GM12878 (cell line): ENCODE measurements at regions not wholly inside any gene's neighbourhood (a gene's known extent, or its start where the extent isn't known, plus 50 kb on each side); places are given as distances from the start of the nearest gene placed in this dataset.
A peak's percentile ranks its signal among the peaks of the same experiment; 100 is the strongest.

ENCODE experiments used
- ATAC-seq: fragments of 200-7000 bp; cut with Tn5 transposase; 3 replicates; pipeline ENCODE4 v1.9.1; 2020; ENCODE audit warnings: mild to moderate bottlenecking, moderate library complexity
- BruUV-seq: library from RNA; stranded (reverse); fragments of 400-500 nt; replicated peaks from 2 replicates; lab custom pipeline; 2021; lab: Mats Ljungman, UMichigan
- CTCF ChIA-PET: fragments of 300-600 bp; sonication (Branson Sonifier 250); formaldehyde crosslinking; extraction: SDS; loops from one replicate; lab custom pipeline; 2021; ENCODE audit warnings: inconsistent platforms; lab: Yijun Ruan, JAX
- POLR2A ChIA-PET: fragments of 350-600 bp; formaldehyde crosslinking; extraction: SDS; loops from one replicate; lab custom pipeline; 2021; ENCODE audit warnings: inconsistent platforms; lab: Charles Lee
- RAD21 ChIA-PET: fragments of 300-600 bp; sonication (Branson Sonifier 250); formaldehyde crosslinking; loops from one replicate; lab custom pipeline; 2023; ENCODE audit warnings: antibody characterized with exemption; ENCODE audit not compliant: unreplicated experiment; lab: Charles Lee
- SMC1A ChIA-PET: fragments of 300-600 bp; sonication (Branson Sonifier 250); formaldehyde crosslinking; loops from one replicate; lab custom pipeline; 2023; ENCODE audit not compliant: unreplicated experiment, uncharacterized antibody; lab: Charles Lee
- DNase-seq: peaks from one replicate; pipeline ENCODE4 v3.0.0-alpha.2; 2011; ENCODE audit warnings: low read depth, low spot score
- FAIRE-seq: peaks from 3 replicates; lab custom pipeline; 2011; peaks lifted over from hg19 to GRCh38; lab: Jason Lieb, UNC
- H2AFZ ChIP-seq: 2 replicates; pipeline ENCODE4 v1.6.0; 2011; ENCODE audit warnings: low read depth, low read length, control low read depth; ENCODE audit not compliant: control insufficient read depth
- H3K27ac ChIP-seq: 2 replicates; pipeline ENCODE4 v1.5.1; 2011; ENCODE audit warnings: control low read depth; ENCODE audit not compliant: control insufficient read depth, insufficient read depth
- H3K27me3 ChIP-seq, 2 experiments: replicated peaks in 1 of 2; 2 replicates each; pipeline versions ENCODE4 v1.6.0 to v1.6.1; 2011; ENCODE audit warnings: low read length in 1 of 2; ENCODE audit not compliant: control insufficient read depth in 2 of 2, insufficient read depth in 2 of 2
- H3K36me3 ChIP-seq, 2 experiments: 2 replicates each; pipeline ENCODE4 v1.5.1; 2011; ENCODE audit warnings: low read length in 1 of 2; ENCODE audit not compliant: control insufficient read depth in 2 of 2, insufficient read depth in 2 of 2
- H3K4me1 ChIP-seq: 2 replicates; pipeline ENCODE4 v1.6.1; 2011; ENCODE audit warnings: mild to moderate bottlenecking, low read length, moderate library complexity, mixed read lengths; ENCODE audit not compliant: control insufficient read depth, insufficient read depth
- H3K4me2 ChIP-seq: 2 replicates; pipeline ENCODE4 v1.6.0; 2011; ENCODE audit warnings: control low read depth; ENCODE audit not compliant: control insufficient read depth, insufficient read depth
- H3K4me3 ChIP-seq: fragments of 200-600 bp; sonication (generic); 2 replicates; pipeline ENCODE4 v1.5.1; 2016
- H3K79me2 ChIP-seq: 2 replicates; pipeline ENCODE4 v1.6.0; 2011; ENCODE audit warnings: low read length; ENCODE audit not compliant: control insufficient read depth, insufficient read depth
- H3K9ac ChIP-seq: 2 replicates; pipeline ENCODE4 v1.8.0; 2011; ENCODE audit warnings: low read length, control low read depth, mixed read lengths; ENCODE audit not compliant: control insufficient read depth, insufficient read depth
- H3K9me3 ChIP-seq: replicated peaks from 3 replicates; pipeline ENCODE4 v1.5.1; 2011; ENCODE audit warnings: mild to moderate bottlenecking, low read length; ENCODE audit not compliant: control insufficient read depth, insufficient read depth
- H4K20me1 ChIP-seq: 2 replicates; pipeline ENCODE4 v1.6.0; 2011; ENCODE audit not compliant: control insufficient read depth, insufficient read depth
- JUND ChIP-seq: IDR thresholded peaks from 2 replicates; pipeline ENCODE4 v1.6.1; 2012; ENCODE audit warnings: low read depth, mild to moderate bottlenecking, low read length, improper control_type of control experiment, moderate library complexity
- KAT2A ChIP-seq: conservative IDR thresholded peaks from 2 replicates; pipeline ENCODE4 v1.6.1; 2011; ENCODE audit warnings: low read depth, low read length; ENCODE audit not compliant: control insufficient read depth
- NFYA ChIP-seq: IDR thresholded peaks from 2 replicates; pipeline ENCODE4 v1.6.1; 2011; ENCODE audit warnings: low read depth, mild to moderate bottlenecking, low read length, improper control_type of control experiment, borderline replicate concordance
- NR2C2 ChIP-seq: IDR thresholded peaks from 2 replicates; pipeline ENCODE4 v1.6.1; 2011; ENCODE audit warnings: borderline replicate concordance, low read depth; ENCODE audit not compliant: control insufficient read depth, insufficient read length
- ZNF217 ChIP-seq: fragments of 450-650 bp; IDR thresholded peaks from 2 replicates; pipeline ENCODE4 v1.6.1; 2017; ENCODE audit warnings: antibody characterized with exemption, mild to moderate bottlenecking
- WGBS: methylation state at CpG from one replicate; pipeline ENCODE4 v1.1.6; 2016; ENCODE audit warnings: low lambda C conversion rate; ENCODE audit not compliant: insufficient replicate concordance, insufficient coverage; ENCODE audit errors: missing lambda C conversion rate; 5-methylcytosine and 5-hydroxymethylcytosine counted together
- in situ Hi-C: fragments of 300-500 bp; cut with MboI; formaldehyde crosslinking; loops from 9 replicates; pipeline ENCODE4 v1.14.3; 2018; ENCODE audit warnings: mixed read lengths
- intact Hi-C: fragments of 100-400 bp; cut with micrococcal nuclease; formaldehyde crosslinking; loops from one replicate; pipeline ENCODE4 v1.14.2; 2022; ENCODE audit not compliant: unreplicated experiment
- TF ChIP-seq, protein P1 (sequence below): IDR thresholded peaks from 2 replicates; pipeline ENCODE4 v1.6.1; 2011; ENCODE audit warnings: low read depth, low read length, improper control_type of control experiment, borderline replicate concordance
- TF ChIP-seq, protein P2 (sequence below): fragments of 450-650 bp; IDR thresholded peaks from 2 replicates; pipeline ENCODE4 v1.6.1; 2017; ENCODE audit warnings: mild to moderate bottlenecking, moderate library complexity
- TF ChIP-seq, protein P3 (sequence below): fragments of 450-650 bp; IDR thresholded peaks from 2 replicates; pipeline ENCODE4 v1.6.1; 2017; ENCODE audit warnings: mild to moderate bottlenecking

DNA sequence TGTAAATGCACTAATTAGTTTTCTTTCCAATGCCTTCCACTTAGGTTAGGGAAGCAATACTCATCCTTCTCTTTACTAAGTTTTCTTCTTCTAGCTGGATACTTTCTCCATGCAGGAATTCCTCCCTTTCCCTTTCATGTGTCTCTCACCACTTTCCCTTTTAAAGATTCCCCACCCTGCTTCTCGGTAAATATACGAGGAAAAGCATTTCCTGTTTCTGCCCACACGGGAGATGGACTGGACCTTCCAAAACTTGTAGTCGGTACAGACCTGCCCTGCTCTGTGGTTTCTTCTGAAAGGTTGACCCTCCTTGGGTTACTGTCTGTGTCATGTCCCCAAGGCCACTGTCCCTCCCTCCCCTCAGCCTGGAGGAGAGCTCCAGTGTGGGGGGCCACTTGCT is 58.9 kb upstream of the LYZL2 start:
- SMC1A ChIA-PET: interaction anchor here (0.6 to 5.3 kb wide), 8 partner anchors 9 to 1119 kb away, joined by 3 to 35 read pairs (median 21); no protein-coding TSS in a partner anchor
- CTCF ChIA-PET: interaction anchor here (1.0 to 5.9 kb wide), 24 partner anchors 9 to 1137 kb away, joined by 3 to 60 read pairs (median 7); no protein-coding TSS in a partner anchor
- Histone ChIP-seq H3K79me2 (no peaks in the 10 kb centered on the region), H3K9ac (no peak overlapping the region), H3K4me2 (no peak overlapping the region), H3K4me1 (peaks cover 5% of the 10 kb centered on the region; the same call in 1 of the 2 replicates), H3K9me3 (no peaks in the 10 kb centered on the region), H3K27me3 (no peaks in the 10 kb centered on the region), H3K36me3 (no peaks in the 10 kb centered on the region), H3K27ac (no peak overlapping the region), H4K20me1 (no peaks in the 10 kb centered on the region), H2AFZ (no peak overlapping the region), H3K4me3 (no peak overlapping the region)
- FAIRE-seq (no peak), DNase-seq (no peak), ATAC-seq (peak; percentile 22; the same call in 2 of the 3 replicates)
- intact Hi-C loops (loop anchor here (5.0 kb wide), 1 partner anchor 94 kb away; no protein-coding TSS in a partner anchor), in situ Hi-C loops (no loop called here)
- POLR2A ChIA-PET: no interaction called here
- TF ChIP-seq KAT2A (no peak), ZNF217 (no peak), NR2C2 (no peak), JUND (no peak), NFYA (no peak)
- TF ChIP-seq, protein P1, sequence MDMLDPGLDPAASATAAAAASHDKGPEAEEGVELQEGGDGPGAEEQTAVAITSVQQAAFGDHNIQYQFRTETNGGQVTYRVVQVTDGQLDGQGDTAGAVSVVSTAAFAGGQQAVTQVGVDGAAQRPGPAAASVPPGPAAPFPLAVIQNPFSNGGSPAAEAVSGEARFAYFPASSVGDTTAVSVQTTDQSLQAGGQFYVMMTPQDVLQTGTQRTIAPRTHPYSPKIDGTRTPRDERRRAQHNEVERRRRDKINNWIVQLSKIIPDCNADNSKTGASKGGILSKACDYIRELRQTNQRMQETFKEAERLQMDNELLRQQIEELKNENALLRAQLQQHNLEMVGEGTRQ: no peak
- TF ChIP-seq, protein P2, sequence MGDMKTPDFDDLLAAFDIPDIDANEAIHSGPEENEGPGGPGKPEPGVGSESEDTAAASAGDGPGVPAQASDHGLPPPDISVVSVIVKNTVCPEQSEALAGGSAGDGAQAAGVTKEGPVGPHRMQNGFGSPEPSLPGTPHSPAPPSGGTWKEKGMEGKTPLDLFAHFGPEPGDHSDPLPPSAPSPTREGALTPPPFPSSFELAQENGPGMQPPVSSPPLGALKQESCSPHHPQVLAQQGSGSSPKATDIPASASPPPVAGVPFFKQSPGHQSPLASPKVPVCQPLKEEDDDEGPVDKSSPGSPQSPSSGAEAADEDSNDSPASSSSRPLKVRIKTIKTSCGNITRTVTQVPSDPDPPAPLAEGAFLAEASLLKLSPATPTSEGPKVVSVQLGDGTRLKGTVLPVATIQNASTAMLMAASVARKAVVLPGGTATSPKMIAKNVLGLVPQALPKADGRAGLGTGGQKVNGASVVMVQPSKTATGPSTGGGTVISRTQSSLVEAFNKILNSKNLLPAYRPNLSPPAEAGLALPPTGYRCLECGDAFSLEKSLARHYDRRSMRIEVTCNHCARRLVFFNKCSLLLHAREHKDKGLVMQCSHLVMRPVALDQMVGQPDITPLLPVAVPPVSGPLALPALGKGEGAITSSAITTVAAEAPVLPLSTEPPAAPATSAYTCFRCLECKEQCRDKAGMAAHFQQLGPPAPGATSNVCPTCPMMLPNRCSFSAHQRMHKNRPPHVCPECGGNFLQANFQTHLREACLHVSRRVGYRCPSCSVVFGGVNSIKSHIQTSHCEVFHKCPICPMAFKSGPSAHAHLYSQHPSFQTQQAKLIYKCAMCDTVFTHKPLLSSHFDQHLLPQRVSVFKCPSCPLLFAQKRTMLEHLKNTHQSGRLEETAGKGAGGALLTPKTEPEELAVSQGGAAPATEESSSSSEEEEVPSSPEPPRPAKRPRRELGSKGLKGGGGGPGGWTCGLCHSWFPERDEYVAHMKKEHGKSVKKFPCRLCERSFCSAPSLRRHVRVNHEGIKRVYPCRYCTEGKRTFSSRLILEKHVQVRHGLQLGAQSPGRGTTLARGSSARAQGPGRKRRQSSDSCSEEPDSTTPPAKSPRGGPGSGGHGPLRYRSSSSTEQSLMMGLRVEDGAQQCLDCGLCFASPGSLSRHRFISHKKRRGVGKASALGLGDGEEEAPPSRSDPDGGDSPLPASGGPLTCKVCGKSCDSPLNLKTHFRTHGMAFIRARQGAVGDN: no peak
- TF ChIP-seq, protein P3, sequence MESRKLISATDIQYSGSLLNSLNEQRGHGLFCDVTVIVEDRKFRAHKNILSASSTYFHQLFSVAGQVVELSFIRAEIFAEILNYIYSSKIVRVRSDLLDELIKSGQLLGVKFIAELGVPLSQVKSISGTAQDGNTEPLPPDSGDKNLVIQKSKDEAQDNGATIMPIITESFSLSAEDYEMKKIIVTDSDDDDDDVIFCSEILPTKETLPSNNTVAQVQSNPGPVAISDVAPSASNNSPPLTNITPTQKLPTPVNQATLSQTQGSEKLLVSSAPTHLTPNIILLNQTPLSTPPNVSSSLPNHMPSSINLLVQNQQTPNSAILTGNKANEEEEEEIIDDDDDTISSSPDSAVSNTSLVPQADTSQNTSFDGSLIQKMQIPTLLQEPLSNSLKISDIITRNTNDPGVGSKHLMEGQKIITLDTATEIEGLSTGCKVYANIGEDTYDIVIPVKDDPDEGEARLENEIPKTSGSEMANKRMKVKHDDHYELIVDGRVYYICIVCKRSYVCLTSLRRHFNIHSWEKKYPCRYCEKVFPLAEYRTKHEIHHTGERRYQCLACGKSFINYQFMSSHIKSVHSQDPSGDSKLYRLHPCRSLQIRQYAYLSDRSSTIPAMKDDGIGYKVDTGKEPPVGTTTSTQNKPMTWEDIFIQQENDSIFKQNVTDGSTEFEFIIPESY: no peak
- RAD21 ChIA-PET: interaction anchor here (1.1 to 2.1 kb wide), 9 partner anchors 9 to 1122 kb away, joined by 3 to 23 read pairs (median 7); no protein-coding TSS in a partner anchor
- WGBS: 1% methylated on average over 4 of the region's 4 CpGs
- no TSS peak for BruUV-seq
